Tibial nerve (tissue), 3 donors: ENCODE measurements at regions not wholly inside any gene's neighbourhood (a gene's known extent, or its start where the extent isn't known, plus 50 kb on each side); places are given as distances from the start of the nearest gene placed in this dataset.

Source experiments
- EP300 ChIP-seq, 2 donors: sonication (generic); formaldehyde crosslinking; IDR thresholded peaks; one replicate each; pipeline ENCODE4 v1.6.1; 2017; ENCODE audit warnings: antibody characterized with exemption in 2 of 2, mild to moderate bottlenecking in 1 of 2
- POLR2A ChIP-seq, 2 donors: fragments of 450-650 bp; IDR thresholded peaks; one replicate each; pipeline ENCODE4 v1.6.1; 2017; ENCODE audit warnings: antibody characterized with exemption in 2 of 2, mild to moderate bottlenecking in 2 of 2, moderate library complexity in 2 of 2

DNA sequence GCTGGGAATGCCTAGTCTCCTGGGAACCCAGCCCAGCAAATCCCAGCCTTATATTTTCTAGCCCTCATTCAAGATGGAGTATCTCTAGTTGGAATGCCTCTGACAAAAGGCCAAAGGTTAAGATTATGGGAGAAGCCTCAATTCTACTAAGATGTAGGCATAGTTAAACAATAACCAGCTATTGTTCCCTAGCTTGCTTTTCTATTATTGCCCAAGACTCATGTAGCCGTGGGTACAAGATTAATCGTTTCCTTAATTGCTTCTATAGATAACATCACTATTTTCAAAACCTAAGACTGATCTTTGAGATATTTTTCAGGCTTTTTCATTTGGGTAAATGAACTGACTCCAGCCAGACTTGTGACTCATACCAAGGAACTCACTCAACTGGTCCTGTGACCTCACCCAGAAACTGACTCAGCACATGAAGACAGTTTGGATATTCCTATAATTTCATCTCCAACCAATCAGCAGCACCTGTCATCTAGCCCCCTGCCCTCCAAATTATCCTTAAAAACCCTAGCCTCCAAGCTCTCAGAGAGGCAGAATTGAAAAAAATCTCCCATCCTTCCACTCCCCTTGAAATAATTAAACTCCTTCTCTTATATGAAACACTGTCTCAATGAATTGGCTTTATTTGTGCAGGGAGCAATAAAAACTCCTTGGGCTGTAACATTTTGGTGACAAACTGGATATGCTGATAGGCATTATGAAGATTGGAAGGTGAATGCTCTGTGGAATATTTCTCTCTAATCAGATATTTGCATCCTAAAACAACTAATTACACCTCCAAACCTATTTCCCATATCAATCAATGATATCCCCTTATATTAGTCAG, 589.0 kb downstream of the C12orf50 start:
- TF ChIP-seq EP300 (IDR thresholded peaks at IDR 0.05): no peak
- TF ChIP-seq POLR2A (IDR thresholded peaks at IDR 0.05): no peak
